ENCODE measurements at regions not wholly inside any gene's neighbourhood (a gene's known extent, or its start where the extent isn't known, plus 50 kb on each side); places are given as distances from the start of the nearest gene placed in this dataset.

DNA sequence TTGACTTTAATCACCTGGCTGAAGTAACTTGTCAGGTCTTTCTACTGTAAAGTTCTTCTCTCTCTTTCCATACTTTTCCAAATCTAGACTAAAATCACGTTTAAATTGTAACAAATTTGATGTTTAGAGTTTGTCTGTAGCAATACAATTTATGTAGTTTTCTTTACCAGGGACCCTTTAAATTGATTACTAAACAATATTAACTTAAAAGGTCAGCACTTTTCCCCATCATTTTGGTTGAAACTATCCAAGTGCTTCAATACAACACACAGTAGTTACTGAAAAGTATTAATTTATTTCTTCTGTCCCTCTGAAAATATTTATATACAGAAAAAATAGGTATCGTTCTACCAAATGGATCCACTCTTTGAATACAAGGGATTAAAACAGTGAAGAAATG, 350.8 kb downstream of the SLC16A7 start:
- TF ChIP-seq CTCF (IDR thresholded peaks at IDR 0.05) = no peak
- no peak for TF ChIP-seq POLR2A (IDR thresholded peaks at IDR 0.05)
